GM19468 (cell line): ENCODE measurements at regions not wholly inside any gene's neighbourhood (a gene's known extent, or its start where the extent isn't known, plus 50 kb on each side); places are given as distances from the start of the nearest gene placed in this dataset.
A peak's percentile ranks its signal among the peaks of the same experiment; 100 is the strongest.

Experiments used
- ATAC-seq: cut with Tn5 transposase; IDR thresholded peaks from one replicate; pipeline ENCODE4 v1.9.1; 2021; ENCODE audit warnings: mild to moderate bottlenecking, moderate library complexity, moderate number of reproducible peaks; ENCODE audit not compliant: unreplicated experiment; ENCODE audit errors: extremely low read depth

- ATAC-seq: no peak
Observed at GRCh38 chr4:155077452-155078229, 130.8 kb upstream of the NPY2R start.

- ATAC-seq: no peak
Observed at GRCh38 chr4:155079871-155080270, 128.6 kb upstream of the NPY2R start.

GRCh38 chr4:155081222-155081621, 127.2 kb upstream of the NPY2R start:
- no peak for ATAC-seq

GRCh38 chr4:155085843-155086530, 122.4 kb upstream of the NPY2R start:
- ATAC-seq: no peak

GRCh38 chr4:155094201-155094820, 114.1 kb upstream of the NPY2R start:
- no peak for ATAC-seq

GRCh38 chr4:155099231-155099630, 109.2 kb upstream of the NPY2R start:
- no peak for ATAC-seq

- no peak for ATAC-seq
Observed at GRCh38 chr4:155106629-155107028, 101.8 kb upstream of the NPY2R start.

- no peak for ATAC-seq
Observed at GRCh38 chr4:155107059-155107458, 101.4 kb upstream of the NPY2R start.

- no peak for ATAC-seq
Observed at GRCh38 chr4:155114790-155115189, 93.6 kb upstream of the NPY2R start.

GRCh38 chr4:155119006-155119405, 89.4 kb upstream of the NPY2R start:
- no peak for ATAC-seq

- no peak for ATAC-seq
Observed at GRCh38 chr4:155120536-155120935, 87.9 kb upstream of the NPY2R start.

- ATAC-seq: no peak
Observed at GRCh38 chr4:155122382-155122781, 86.1 kb upstream of the NPY2R start.

- ATAC-seq: no peak
Observed at GRCh38 chr4:155134136-155134535, 74.3 kb upstream of the NPY2R start.

- ATAC-seq: no peak
Observed at GRCh38 chr4:155140889-155141288, 67.5 kb upstream of the NPY2R start.

GRCh38 chr4:155143512-155143911, 64.9 kb upstream of the NPY2R start:
- ATAC-seq: peak; percentile 31
